ENCODE measurements at regions not wholly inside any gene's neighbourhood (a gene's known extent, or its start where the extent isn't known, plus 50 kb on each side); places are given as distances from the start of the nearest gene placed in this dataset.

GRCh38 chr2:76268902-76269620 is 558.3 kb upstream of the GCFC2 start:
- no peak for DNase-seq (ENCODE audit: low read depth)

GRCh38 chr2:76268484-76268883 is 557.8 kb upstream of the GCFC2 start:
- no peak for DNase-seq (ENCODE audit: low read depth)

GRCh38 chr2:76257802-76258201 is 547.1 kb upstream of the GCFC2 start:
- no peak for DNase-seq (ENCODE audit: low read depth)

- no peak for DNase-seq (ENCODE audit: low read depth)
Measured at GRCh38 chr2:76256458-76257088, 545.9 kb upstream of the GCFC2 start.

- no peak for DNase-seq (ENCODE audit: low read depth)
Measured at GRCh38 chr2:76252704-76253103, 542.0 kb upstream of the GCFC2 start.

GRCh38 chr2:76251342-76251741 is 540.6 kb upstream of the GCFC2 start:
- no peak for DNase-seq (ENCODE audit: low read depth)

GRCh38 chr2:76247006-76247405 is 536.3 kb upstream of the GCFC2 start:
- DNase-seq (ENCODE audit: low read depth): no peak

GRCh38 chr2:76211991-76212985 is 501.6 kb upstream of the GCFC2 start:
- no peak for DNase-seq (ENCODE audit: low read depth)

- DNase-seq (ENCODE audit: low read depth): no peak
Measured at GRCh38 chr2:76210551-76210950, 499.8 kb upstream of the GCFC2 start.

GRCh38 chr2:76204048-76204447 is 493.3 kb upstream of the GCFC2 start:
- no peak for DNase-seq (ENCODE audit: low read depth)

GRCh38 chr2:76202866-76203265 is 492.2 kb upstream of the GCFC2 start:
- DNase-seq (ENCODE audit: low read depth): no peak

- peak; percentile 36 for DNase-seq (ENCODE audit: low read depth)
Measured at GRCh38 chr2:76197842-76198448, 487.2 kb upstream of the GCFC2 start.

GRCh38 chr2:76197428-76197827 is 486.7 kb upstream of the GCFC2 start:
- DNase-seq (ENCODE audit: low read depth): no peak

- no peak for DNase-seq (ENCODE audit: low read depth)
Measured at GRCh38 chr2:76194031-76194775, 483.5 kb upstream of the GCFC2 start.

- DNase-seq (ENCODE audit: low read depth): no peak
Measured at GRCh38 chr2:76193089-76193488, 482.4 kb upstream of the GCFC2 start.

- no peak for DNase-seq (ENCODE audit: low read depth)
Measured at GRCh38 chr2:76188334-76189008, 477.8 kb upstream of the GCFC2 start.

GRCh38 chr2:76187415-76187814 is 476.7 kb upstream of the GCFC2 start:
- DNase-seq (ENCODE audit: low read depth): no peak

GRCh38 chr2:76180676-76181075 is 470.0 kb upstream of the GCFC2 start:
- DNase-seq (ENCODE audit: low read depth): no peak

GRCh38 chr2:76178610-76179009 is 467.9 kb upstream of the GCFC2 start:
- no peak for DNase-seq (ENCODE audit: low read depth)

- no peak for DNase-seq (ENCODE audit: low read depth)
Measured at GRCh38 chr2:76175295-76175694, 464.6 kb upstream of the GCFC2 start.
